ENCODE measurements at regions not wholly inside any gene's neighbourhood (a gene's known extent, or its start where the extent isn't known, plus 50 kb on each side); places are given as distances from the start of the nearest gene placed in this dataset.

GRCh38 chr1:65613884-65614283, 178.8 kb upstream of the PDE4B start:
- TF ChIP-seq CTCF (IDR thresholded peaks at IDR 0.05; ENCODE audit: low read length) (no peak), EZH2 (IDR thresholded peaks at IDR 0.05; ENCODE audit: borderline replicate concordance, low read length) (no peak)
